ENCODE measurements at regions not wholly inside any gene's neighbourhood (a gene's known extent, or its start where the extent isn't known, plus 50 kb on each side); places are given as distances from the start of the nearest gene placed in this dataset.

GRCh38 chr4:152090543-152090942 is 329.7 kb upstream of the GATB start:
- no peaks in the 10 kb centered on the region for H3K36me3 ChIP-seq (ENCODE audit: control insufficient read depth in 1 of 2, insufficient read depth in 2 of 2, low read length in 2 of 2)
- no peaks in the 10 kb centered on the region for H3K79me2 ChIP-seq (ENCODE audit: insufficient read depth, low read length)
- H3K9me2 ChIP-seq (ENCODE audit: insufficient read depth): no peaks in the 10 kb centered on the region
- H3K4me3 ChIP-seq (replicated peaks in 1 of 2; ENCODE audit: low read depth in 1 of 2, low read length in 2 of 2): no peak overlapping the region
- no peaks in the 10 kb centered on the region for H4K20me1 ChIP-seq (ENCODE audit: insufficient read depth)
- H3K4me1 ChIP-seq (ENCODE audit: control insufficient read depth in 1 of 2, insufficient read depth in 2 of 2, low read length in 2 of 2): no peaks in the 10 kb centered on the region
- BruUV-seq (replicated peaks): no TSS peak
- DNase-seq (ENCODE audit: low read depth, low spot score) (no peak), ATAC-seq (no peak)
- H3K27me3 ChIP-seq (ENCODE audit: insufficient read depth, low read length): no peaks in the 10 kb centered on the region
- POLR2A ChIA-PET: no interaction called here
- RAD21 ChIA-PET (ENCODE audit: low non-redundant PET in 1 of 2, low total read pairs in 2 of 2, uncharacterized antibody in 2 of 2, unreplicated experiment in 2 of 2): no interaction called here
- no peak overlapping the region for H3K27ac ChIP-seq (ENCODE audit: low read depth, low read length)
- intact Hi-C loops (cut with micrococcal nuclease): no loop called here
- H3K9me3 ChIP-seq (ENCODE audit: control insufficient read depth in 1 of 2, insufficient read depth in 1 of 2, low read depth in 1 of 2, low read length in 2 of 2): no peaks in the 10 kb centered on the region
- CTCF ChIA-PET: no interaction called here
- H3K4me2 ChIP-seq (ENCODE audit: low read length): no peak overlapping the region
- no peak overlapping the region for H3K9ac ChIP-seq (ENCODE audit: low read length)
- H2AFZ ChIP-seq (ENCODE audit: low read depth, low read length, poor library complexity, severe bottlenecking): no peak overlapping the region
- TF ChIP-seq ZFX (IDR thresholded peaks at IDR 0.05) (no peak), POLR2A (IDR thresholded peaks at IDR 0.05; ENCODE audit: borderline replicate concordance, extremely low read depth, insufficient read depth, insufficient read length) (no peak)

- intact Hi-C loops (cut with micrococcal nuclease): no loop called here
- POLR2A ChIA-PET: no interaction called here
- Histone ChIP-seq H2AFZ (ENCODE audit: low read depth, low read length, poor library complexity, severe bottlenecking) (no peak overlapping the region), H3K4me2 (ENCODE audit: low read length) (no peak overlapping the region), H3K4me3 (replicated peaks in 1 of 2; ENCODE audit: low read depth in 1 of 2, low read length in 2 of 2) (no peak overlapping the region), H4K20me1 (ENCODE audit: insufficient read depth) (no peaks in the 10 kb centered on the region), H3K9me3 (ENCODE audit: control insufficient read depth in 1 of 2, insufficient read depth in 1 of 2, low read depth in 1 of 2, low read length in 2 of 2) (no peaks in the 10 kb centered on the region), H3K27me3 (ENCODE audit: insufficient read depth, low read length) (peaks cover 9% of the 10 kb centered on the region; the same call in 1 of the 2 replicates), H3K9ac (ENCODE audit: low read length) (no peak overlapping the region), H3K9me2 (ENCODE audit: insufficient read depth) (no peaks in the 10 kb centered on the region), H3K79me2 (ENCODE audit: insufficient read depth, low read length) (no peaks in the 10 kb centered on the region), H3K36me3 (ENCODE audit: control insufficient read depth in 1 of 2, insufficient read depth in 2 of 2, low read length in 2 of 2) (no peaks in the 10 kb centered on the region), H3K4me1 (ENCODE audit: control insufficient read depth in 1 of 2, insufficient read depth in 2 of 2, low read length in 2 of 2) (no peaks in the 10 kb centered on the region), H3K27ac (ENCODE audit: low read depth, low read length) (no peak overlapping the region)
- RAD21 ChIA-PET (ENCODE audit: low non-redundant PET in 1 of 2, low total read pairs in 2 of 2, uncharacterized antibody in 2 of 2, unreplicated experiment in 2 of 2): no interaction called here
- BruUV-seq (replicated peaks): no TSS peak
- ATAC-seq (no peak), DNase-seq (ENCODE audit: low read depth, low spot score) (no peak)
- CTCF ChIA-PET: interaction anchor here (1.3 kb wide), 1 partner anchor 10 kb away, joined by 4 read pairs; no protein-coding TSS in a partner anchor
- TF ChIP-seq REST (IDR thresholded peaks at IDR 0.05; ENCODE audit: low read depth) (no peak), SP1 (IDR thresholded peaks at IDR 0.05; ENCODE audit: low read depth) (no peak), MAX (IDR thresholded peaks at IDR 0.05) (no peak), CTCF (IDR thresholded peaks at IDR 0.05 in 2 of 3, conservative IDR thresholded peaks at IDR 0.05 in 1 of 3; ENCODE audit: borderline replicate concordance in 1 of 3, insufficient read depth in 1 of 3, low read depth in 2 of 3, low read length in 2 of 3) (no peak), YY1 (IDR thresholded peaks at IDR 0.05; ENCODE audit: extremely low read depth, insufficient replicate concordance, low read depth, low read length) (no peak), SRF (IDR thresholded peaks at IDR 0.05; ENCODE audit: low read depth) (no peak), EZH2phosphoT487 (IDR thresholded peaks at IDR 0.05; ENCODE audit: borderline replicate concordance) (no peak), ZNF274 (IDR thresholded peaks at IDR 0.05; ENCODE audit: low read depth, low read length) (no peak), CBX3 (IDR thresholded peaks at IDR 0.05; ENCODE audit: low read depth) (no peak), EZH2 (IDR thresholded peaks at IDR 0.05) (no peak), POLR2AphosphoS5 (IDR thresholded peaks at IDR 0.05; ENCODE audit: low read depth, low read length) (no peak), POLR2A (IDR thresholded peaks at IDR 0.05; ENCODE audit: borderline replicate concordance, extremely low read depth, insufficient read depth, insufficient read length) (no peak), ZFX (IDR thresholded peaks at IDR 0.05) (no peak)
These were observed 328.8 kb upstream of the GATB start for GRCh38 chr4:152089584-152089983.
